NCI-H2029 (cell line): ENCODE measurements at regions not wholly inside any gene's neighbourhood (a gene's known extent, or its start where the extent isn't known, plus 50 kb on each side); places are given as distances from the start of the nearest gene placed in this dataset.
"Not testable (repeated sequence)": the region's sequence is repeated elsewhere in the genome, so short reads cannot be mapped to it uniquely, and the experiment has no call there.

ENCODE experiments used
- DNase-seq: peaks from one replicate; lab custom pipeline; 2025; lab: John Stamatoyannopoulos, UW

DNA sequence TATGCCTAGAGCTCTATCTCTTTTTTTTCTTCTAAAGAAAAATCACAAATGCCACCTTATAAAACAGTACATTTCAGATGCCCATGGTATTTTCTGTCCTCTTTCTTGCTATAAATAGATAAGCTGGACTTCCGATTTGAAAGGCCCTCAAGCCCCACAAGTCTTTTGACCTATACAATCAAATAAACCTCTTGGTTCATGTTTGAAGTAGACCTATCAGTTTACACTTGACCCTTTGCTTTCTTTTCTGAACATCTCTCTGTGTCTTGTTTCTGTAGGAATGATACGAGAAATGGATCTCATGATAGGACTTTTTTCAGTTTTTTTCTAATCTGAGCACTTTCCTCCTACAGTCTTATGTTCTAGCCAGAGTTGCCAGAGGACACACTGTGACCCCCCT is 327.2 kb downstream of the SOX9 start:
- no peak for DNase-seq

DNA sequence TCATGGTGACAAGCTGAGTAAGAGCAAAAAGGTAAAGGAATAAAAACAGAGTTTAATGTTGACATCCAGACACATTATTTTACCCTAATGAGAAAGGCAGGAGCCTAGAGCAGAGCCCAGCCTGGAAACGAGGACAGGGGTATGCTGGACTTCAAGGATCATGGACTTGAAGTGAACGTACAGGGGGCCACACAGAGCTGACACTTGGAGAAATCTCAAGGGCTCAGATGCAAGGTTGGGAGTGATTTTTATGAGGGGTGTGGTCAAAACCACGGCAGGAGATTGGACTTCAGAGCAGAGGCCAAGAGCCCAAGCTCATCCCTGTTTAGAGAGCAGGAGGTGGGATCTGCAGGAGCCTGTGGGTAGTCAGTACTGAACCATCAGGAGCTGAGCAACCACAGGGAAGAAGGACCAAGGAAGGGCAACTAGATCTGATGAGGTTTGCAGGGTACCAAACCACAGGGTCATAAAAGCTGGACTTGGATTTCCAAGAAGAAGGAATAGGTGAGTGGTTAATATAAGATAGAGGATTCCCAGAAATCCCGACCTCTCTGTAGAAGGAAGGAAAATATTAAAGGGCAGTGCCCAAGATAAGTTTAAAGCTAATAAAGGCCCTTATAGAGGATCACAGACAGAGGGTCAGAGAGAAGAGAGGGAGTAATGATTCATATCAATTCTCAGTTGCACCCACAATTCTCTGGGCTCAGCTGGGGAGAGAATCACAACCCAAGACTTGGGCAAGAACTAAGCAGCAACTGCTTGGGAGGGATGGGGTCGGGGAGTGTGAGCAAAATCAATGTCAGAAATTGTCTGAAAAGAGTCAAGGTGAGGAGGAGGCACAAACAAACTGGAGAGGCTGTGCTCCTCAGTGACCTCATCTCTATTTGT is 331.7 kb downstream of the SOX9 start:
- DNase-seq = no peak

DNA sequence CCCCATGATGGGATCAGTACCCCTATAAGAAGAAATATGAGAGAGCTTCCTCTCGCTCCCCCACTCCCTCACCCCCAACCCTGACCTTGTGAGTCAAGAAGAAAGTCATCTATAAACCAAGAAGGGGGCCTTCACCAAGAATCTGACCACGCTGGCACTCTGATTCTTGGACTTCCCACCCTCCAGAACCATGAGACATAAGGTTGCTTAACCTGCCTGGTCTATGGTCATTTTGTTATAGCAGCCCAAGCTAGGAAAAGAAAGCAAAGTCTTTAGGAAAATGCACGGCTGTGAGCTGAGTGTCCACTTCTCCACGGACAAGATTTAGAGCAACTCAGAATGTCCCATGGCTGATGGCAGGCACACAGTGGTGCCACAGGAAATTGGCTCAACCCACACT is 333.5 kb downstream of the SOX9 start:
- DNase-seq = no peak

DNA sequence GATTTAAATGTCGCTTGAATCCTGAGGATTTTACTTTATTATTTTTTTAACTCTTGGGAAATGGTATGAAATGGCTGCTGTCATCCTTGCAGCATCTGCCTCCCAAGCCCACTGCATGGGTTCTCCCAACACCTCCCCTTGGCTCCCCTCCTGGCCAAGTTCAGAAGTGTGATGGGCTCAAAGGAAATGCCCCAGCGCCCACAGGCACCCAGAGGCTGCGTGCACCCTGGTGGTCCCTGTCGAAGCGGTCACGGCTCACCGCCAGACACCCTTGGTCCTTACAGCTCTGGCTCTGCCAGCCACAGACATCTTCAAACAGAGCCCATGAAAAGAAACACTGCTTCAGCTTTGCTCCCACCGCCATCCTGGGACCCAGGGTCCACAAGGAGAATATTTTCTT is 334.7 kb downstream of the SOX9 start:
- no peak for DNase-seq

DNA sequence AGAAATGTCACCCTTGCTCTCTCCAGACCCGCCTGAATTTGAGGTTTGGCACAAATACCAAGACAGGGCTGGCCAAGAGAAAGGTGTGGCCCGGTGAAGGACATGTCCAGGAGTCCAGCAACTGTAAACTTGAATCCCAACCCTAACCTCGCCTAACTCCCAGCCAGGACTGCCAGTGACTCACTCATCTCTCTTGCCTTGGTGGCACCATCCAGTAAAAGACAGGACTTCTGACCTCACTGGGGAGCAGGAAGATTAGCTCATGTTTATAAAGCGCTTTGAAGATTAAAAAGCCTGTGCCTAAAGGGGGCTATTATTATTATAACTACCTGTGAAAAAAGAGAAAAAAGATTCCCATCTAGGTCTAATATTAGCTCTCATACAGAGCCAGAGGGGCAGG is 335.3 kb downstream of the SOX9 start:
- DNase-seq = no peak

DNA sequence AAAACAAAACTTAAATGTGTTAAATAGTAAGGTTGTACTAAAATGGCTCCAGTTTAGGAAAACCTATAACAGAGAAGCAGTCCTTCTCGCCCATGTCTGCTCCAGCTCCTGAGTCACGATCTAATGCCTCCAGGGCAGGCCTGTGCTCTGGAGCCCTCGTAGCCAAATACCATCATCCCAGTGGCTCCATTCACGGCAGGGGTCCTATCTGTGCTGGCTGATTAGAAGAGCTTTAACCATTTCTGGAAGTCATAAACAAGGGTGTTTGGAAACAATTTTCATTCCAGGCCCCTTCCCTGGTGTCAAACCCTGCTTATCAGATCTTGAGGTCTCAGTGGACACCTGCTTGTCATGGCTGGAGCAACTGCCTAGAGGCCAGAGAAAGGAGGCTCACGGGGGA is 336.9 kb downstream of the SOX9 start:
- no peak for DNase-seq

DNA sequence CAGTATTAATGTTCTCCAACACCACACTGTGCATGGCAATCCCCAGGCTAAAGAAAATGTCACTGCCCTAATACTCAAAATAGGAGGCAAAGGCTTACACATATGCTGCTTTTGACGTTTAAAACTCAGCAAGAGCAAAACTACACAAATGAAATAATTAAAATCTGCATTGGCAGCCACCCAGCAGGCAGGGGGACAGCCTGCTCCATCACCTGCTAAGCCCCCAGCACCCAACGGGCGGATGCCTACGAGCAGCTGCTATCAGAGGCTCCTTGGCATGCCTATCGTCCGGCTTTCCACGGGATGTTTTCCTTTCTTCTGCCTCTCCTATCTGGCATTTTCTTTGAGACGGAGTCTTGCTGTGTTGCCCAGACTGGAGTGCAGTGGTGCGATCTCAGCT is 337.5 kb downstream of the SOX9 start:
- DNase-seq = no peak

DNA sequence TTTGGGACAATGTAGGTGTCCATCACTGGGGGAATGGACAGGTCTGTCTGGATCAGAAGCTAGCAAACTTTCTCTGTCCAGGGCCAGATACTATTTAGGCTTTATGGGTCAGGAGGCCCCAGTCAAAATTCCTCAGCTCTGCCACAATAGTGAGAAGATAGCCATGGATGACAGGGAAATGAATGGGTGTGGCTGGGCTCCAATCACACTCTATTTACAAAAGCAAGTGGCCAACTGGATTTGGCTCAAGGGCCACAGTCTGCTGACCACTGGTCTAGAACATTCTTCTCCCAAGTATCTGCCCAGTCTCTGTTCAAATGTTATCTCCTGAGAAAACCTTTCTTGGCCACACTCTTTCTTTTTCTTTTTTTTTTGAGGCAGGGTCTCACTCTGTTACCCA is 339.9 kb downstream of the SOX9 start:
- DNase-seq = no peak

DNA sequence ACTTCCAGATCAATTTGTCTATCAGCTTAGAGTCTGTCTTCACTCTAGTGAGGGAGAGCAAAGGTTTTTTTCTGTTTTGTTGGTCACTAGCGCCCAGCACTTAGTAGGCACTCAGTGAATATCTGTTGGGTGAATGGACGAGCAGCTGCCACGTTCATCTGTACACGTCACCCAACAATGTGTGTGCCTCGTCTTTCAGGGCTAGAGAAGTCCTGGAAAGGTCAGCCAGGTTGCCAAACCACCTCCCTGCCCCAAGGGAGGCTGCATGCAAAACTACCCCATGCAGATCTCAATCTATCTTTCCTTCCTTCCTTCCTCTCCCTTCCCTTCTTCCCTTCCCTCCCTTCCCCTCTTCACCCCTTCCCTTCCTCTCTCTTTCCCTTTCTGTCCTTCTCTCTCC is 340.9 kb downstream of the SOX9 start:
- DNase-seq = no peak

DNA sequence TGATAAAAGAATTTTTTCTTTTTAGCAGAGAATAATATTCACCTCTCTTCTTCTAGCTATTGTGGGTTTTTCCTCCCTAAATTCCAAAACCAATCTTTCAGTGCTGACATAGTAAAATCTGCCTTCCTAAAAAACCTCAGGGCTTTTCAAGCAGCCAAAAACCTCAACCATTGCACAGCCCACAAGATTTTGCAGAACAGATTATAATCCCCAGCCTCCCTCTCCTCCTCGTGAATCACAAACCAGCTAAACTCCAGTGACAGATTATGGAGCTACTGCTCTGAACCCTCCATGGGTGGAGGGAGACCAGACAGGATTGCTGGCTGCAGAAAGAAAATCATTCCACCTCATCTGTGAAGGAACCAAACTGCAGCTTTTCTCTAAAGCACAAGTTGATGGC is 341.6 kb downstream of the SOX9 start:
- DNase-seq = no peak

DNA sequence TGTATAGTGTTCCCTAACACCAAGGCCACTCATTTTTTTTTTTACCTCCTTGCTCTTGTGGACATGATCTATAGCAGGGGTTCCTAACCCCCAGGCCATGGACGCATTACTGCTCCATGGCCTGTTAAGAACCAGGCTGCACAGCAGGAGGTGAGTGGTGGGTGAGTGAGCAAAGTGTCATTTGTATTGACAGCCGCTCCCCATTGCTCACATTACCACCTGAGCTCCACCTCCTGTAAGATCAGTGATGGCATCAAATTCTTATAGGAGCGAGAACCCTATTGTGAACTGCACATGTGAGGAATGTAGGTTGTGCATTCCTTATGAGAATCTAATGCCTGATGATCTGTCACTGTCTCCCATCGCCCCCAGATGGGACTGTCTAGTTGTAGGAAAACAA is 342.0 kb downstream of the SOX9 start:
- DNase-seq = no peak

DNA sequence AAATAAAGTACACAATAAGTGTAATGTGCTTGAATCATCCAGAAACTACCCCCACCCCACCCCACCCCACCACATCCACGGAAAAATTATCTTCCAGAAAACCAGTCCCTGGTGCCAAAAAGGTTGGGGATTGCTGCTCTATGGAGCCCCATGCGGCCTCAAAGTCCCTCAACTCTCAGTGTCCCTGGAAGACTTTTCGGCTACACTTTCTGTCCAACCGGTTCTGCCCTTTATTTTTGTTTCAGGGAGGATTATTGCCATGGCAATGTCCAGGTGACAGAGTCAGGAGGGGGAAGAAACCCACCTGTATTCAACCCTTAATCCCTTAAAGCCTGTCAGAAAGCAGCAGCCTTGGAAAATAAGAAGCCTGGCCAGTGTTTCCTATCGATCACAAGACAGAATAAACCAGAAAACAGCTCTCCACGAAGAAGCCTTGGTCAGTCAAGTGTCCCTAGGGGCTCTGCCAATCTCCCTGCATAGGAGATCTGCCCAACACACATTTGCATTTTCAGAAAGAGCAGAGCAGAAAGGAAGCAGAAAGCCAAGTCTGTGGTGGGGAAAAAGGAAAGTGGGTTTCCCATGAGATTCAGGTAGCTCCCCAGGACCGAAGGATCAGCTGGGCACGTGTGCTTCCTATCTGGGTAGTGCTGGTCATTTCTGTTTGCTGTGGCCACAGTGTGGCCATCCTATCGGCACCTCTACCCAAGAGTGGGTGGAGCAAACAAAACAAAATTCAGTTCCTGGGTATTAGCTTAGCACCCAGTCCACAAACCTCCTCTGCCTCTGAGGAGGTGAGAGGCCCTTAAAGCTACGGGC is 342.7 kb downstream of the SOX9 start:
- no peak for DNase-seq

DNA sequence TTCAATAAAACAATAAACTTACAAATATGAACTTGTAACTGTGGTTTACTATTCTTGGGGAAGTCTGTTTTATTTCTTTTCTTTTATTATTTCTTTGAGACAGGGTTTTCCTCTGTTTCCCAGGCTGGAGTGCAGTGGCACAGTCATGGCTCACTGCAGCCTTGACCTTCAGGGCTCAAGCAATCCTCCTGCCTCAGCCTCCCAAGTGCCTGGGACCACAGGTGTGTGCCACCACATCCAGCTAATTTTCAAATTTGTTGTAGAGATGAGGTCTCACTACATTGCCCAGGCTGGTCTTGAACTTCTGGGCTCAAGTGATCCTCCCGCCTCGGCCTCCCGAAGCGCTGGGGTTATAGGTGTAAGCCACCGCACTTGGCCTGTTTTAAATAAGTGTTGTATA is 343.4 kb downstream of the SOX9 start:
- not testable (repeated sequence) for DNase-seq

DNA sequence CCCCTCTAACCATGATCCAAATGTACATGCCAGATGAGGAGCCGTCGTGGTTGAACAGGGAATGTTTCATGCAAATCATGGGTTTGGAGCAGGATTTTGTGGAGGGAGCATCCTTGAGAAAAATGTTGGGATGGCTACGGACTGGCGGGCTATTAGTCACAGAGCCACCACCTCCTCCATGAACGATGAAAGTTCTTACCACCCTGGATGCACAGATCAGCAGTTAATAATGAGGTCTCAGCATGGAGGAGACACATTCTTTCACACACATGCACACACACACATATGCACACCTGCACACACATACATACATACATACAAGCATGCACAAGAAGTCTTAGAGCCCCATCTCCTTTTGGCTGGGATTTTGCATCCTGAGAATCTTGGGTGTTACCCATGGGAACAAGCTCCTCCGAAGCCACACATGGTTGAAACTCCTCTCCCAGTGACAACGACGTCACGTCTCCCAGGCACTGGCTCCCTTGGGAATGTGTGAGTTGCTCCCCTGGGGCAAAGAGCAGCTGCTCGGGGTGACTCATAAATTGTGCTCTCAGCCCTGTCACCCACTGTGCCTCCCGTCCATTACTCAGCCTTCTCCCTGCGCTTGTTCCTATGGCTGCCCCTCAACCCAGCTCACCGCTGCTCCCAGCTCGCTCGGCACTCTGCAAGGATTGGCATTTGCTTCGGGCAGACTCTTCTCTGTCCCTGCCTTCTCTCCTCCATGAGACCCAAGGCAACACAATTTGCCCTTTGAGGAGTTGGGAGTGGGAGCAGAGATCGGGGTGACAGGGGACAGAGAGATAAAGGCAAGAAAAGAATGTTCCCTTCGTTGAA is 344.6 kb downstream of the SOX9 start:
- no peak for DNase-seq

DNA sequence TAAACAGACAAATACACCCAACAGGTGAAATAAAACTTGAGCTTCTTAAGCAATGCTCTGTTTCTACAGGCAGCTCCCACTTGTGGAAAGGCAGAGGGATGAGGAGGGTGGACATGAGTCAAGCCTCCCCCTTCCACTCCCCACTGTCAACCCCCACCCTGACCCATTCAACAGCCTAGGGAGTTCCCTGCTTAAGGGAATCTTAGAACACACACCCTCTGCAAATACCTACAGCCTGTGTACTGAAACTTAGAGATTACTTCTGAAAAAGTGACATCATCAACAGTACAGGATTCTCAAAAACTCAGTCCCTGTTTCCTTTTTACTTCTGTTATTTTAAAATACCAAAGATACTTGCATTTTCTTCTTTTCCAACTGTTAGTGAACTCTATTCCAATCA is 345.4 kb downstream of the SOX9 start:
- no peak for DNase-seq

DNA sequence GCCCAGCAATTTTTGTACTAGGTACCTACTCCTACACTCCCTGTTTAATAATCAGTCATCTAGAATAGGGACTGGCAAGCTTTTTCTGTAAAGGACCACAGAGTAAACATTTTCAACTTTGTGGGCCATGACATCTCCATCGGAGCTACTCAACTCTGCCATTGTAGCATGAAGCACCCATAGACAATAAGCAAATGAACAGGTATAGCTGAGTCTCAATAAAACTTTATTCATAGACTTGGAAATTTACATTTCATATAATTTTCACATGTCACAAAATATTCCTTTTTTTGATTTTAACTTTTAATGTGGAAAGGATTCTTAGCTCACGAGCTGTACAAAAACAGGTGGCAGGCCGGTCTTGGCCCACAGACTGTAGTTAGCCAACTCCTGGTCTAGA is 345.8 kb downstream of the SOX9 start:
- DNase-seq = no peak

DNA sequence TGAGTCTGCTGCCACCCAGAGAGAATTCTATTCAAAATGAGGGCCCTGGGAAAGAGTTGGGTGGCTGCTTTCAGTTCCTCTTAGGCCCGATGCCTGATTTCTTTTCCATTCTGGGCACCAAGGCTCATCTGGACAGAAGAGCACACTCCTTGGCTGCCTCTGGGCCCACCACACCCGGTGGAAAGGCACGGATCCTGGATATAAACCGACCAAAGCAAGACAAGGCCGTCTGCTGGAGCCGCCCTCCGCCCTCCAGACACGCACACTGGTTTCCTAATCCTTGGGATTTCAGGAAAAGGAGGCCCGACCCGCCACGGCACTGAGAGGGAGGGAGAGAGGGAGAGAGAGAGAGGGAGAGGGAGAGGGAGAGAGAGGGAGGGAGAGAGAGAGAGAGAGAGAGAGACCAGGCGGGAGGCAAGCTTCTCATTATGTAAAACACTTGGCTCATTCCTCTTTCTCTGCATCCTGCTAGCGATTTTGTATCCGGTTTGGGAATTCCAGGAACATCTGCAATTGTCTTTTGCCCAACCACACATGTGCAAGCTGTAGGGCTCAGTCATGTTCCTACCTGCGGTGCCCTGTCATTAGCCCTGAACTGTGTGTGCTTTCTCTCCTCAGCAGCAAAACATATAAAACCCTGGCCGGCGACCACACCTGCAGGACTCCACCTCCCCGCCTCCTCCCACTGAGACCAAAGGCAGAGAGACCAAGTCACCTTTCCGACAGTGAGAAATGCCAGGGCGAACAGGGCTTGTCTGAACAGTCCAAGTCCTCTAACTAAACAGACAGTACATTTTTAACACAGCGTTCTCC is 347.2 kb downstream of the SOX9 start:
- no peak for DNase-seq

DNA sequence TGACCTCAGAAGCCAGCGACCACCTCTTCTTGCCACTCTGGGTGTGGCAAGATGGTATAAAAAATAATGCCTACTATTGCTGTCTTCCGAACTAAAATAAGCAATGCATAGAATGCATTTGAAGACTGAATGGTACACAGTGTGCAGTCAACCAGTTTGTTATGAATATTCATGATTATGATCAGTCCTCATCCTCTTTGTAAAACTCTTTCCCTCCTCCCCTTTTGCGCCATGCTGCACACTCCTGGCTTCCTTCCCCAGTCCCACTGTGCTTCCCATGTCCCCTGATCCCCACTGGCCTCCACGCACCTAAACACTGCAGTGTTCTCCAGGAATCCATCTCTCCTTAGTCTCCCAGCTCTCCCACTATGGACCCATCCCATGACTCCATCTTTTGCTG is 348.0 kb downstream of the SOX9 start:
- no peak for DNase-seq

DNA sequence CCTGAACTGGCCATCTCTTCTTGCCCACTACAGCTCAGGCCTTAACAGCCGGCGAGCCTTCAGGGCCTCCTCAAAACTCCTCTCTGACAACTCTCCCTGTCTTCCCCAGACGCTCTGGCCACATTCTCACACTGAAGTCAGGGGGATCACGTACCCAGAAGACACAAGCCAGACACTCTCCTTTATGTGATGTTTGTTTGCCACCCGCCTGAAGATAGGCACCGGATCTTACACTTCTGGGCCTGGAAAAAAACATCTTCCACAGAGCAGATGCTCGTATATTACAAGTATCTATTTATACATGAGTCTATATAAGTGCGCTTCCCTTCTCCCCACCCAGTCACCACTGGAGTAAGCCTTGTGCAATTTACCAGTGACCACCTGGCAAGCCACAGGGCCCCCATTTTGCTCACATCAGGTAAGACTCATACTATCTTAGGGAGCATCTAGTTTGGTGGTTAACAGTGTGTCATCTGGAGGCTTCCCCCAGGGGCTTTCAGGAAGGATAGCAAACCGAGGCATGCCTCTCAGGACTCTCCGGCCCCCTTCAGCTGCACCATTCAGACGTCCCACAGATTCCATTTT is 349.4 kb downstream of the SOX9 start:
- no peak for DNase-seq

DNA sequence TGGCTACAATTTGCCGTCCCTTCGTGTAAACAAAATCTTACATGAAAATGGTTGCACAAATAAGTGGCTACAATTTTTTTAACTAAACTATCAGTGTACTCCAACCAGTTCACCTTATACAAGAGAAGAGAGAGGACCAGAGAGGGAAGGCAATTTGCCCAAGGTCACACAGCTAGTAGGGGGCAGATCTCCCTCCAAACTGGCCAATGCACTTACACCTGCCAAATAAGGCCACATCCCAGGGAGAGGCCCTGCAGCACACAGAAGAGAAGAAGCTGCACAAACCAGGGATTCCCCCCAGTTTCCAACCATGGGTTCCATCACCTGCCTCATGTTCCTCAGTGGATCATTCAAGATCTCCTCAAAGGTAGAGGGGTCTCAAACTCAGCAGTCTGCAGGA is 349.9 kb downstream of the SOX9 start:
- DNase-seq = no peak

DNA sequence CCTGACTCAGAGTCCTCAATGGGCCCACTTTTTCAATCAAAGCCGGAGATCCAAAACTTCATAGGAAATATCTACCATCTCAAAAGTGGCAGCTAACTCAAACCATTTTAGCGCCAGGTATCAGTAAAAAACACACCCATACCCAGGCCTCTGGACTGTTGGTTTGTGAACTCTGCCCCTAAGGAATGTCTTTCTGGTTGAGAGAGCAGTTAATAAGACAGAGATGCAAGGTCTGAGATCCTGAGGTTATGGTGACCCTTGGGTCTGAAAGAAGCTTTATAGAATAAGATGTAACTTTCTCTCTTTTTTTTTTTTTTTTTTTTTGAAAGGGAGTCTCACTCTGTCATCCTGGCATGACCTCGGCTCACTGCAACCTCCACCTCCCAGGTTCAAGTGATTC is 350.5 kb downstream of the SOX9 start:
- no peak for DNase-seq
